IMR-90 (cell line): ENCODE measurements at regions not wholly inside any gene's neighbourhood (a gene's known extent, or its start where the extent isn't known, plus 50 kb on each side); places are given as distances from the start of the nearest gene placed in this dataset.

Source experiments
- ATAC-seq: fragments of 200-7000 bp; cut with Tn5 transposase; 2 replicates; pipeline ENCODE4 v1.9.1; 2020; ENCODE audit warnings: low read depth, mild to moderate bottlenecking, moderate library complexity
- BruUV-seq: library from RNA; stranded (reverse); fragments of 400-500 nt; replicated peaks from 2 replicates; lab custom pipeline; 2021; lab: Mats Ljungman, UMichigan
- CTCF ChIA-PET: fragments of 300-600 bp; formaldehyde crosslinking; extraction: SDS; loops from one replicate; lab custom pipeline; 2021; ENCODE audit warnings: antibody characterized with exemption; lab: Yijun Ruan, JAX
- POLR2A ChIA-PET: fragments of 300-600 bp; sonication (Branson Sonifier 250); formaldehyde crosslinking; loops from one replicate; lab custom pipeline; 2022; ENCODE audit warnings: antibody characterized with exemption; ENCODE audit not compliant: unreplicated experiment; lab: Charles Lee
- DNase-seq: peaks from one replicate; pipeline ENCODE4 v3.0.0; 2013
- H2AFZ ChIP-seq: replicated peaks from 2 replicates; pipeline ENCODE3; 2013; ENCODE audit warnings: low read length, mild to moderate bottlenecking; ENCODE audit not compliant: poor library complexity
- H2AK5ac ChIP-seq: 2 replicates; pipeline ENCODE4 v1.6.1; 2013; ENCODE audit warnings: low read depth, low read length, inconsistent platforms
- H2AK9ac ChIP-seq: replicated peaks from 2 replicates; pipeline ENCODE3; 2013; ENCODE audit warnings: mild to moderate bottlenecking, low read depth, low read length, moderate library complexity; ENCODE audit not compliant: poor library complexity
- H2BK120ac ChIP-seq: 2 replicates; pipeline ENCODE4 v1.6.1; 2013; ENCODE audit warnings: low read depth, low read length, inconsistent platforms
- H2BK15ac ChIP-seq: 3 replicates; pipeline ENCODE4 v1.6.1; 2013; ENCODE audit warnings: low read depth, low read length, inconsistent platforms
- H2BK20ac ChIP-seq: 2 replicates; pipeline ENCODE4 v1.6.1; 2013; ENCODE audit warnings: low read depth, mild to moderate bottlenecking, inconsistent platforms, low read length, moderate library complexity
- H2BK5ac ChIP-seq: 2 replicates; pipeline ENCODE4 v1.6.1; 2013; ENCODE audit warnings: mild to moderate bottlenecking, low read depth, low read length, inconsistent platforms; ENCODE audit not compliant: poor library complexity, severe bottlenecking
- H3K14ac ChIP-seq: replicated peaks from 2 replicates; pipeline ENCODE4 v1.6.1; 2013; ENCODE audit warnings: low read depth, low read length, inconsistent platforms
- H3K18ac ChIP-seq: 2 replicates; pipeline ENCODE4 v1.6.1; 2013; ENCODE audit warnings: low read depth, low read length, control low read depth
- H3K23ac ChIP-seq: 2 replicates; pipeline ENCODE4 v1.6.1; 2013; ENCODE audit warnings: low read depth, low read length, inconsistent platforms
- H3K27ac ChIP-seq: 2 replicates; pipeline ENCODE4 v1.5.1; 2013; ENCODE audit warnings: mild to moderate bottlenecking, control low read depth, low read length; ENCODE audit not compliant: insufficient read depth
- H3K27me3 ChIP-seq: 2 replicates; pipeline ENCODE4 v1.6.1; 2013; ENCODE audit warnings: low read length; ENCODE audit not compliant: control insufficient read depth, insufficient read depth
- H3K36me3 ChIP-seq: 2 replicates; pipeline ENCODE4 v1.6.1; 2013; ENCODE audit warnings: low read length, mixed read lengths; ENCODE audit not compliant: control insufficient read depth, insufficient read depth
- H3K4ac ChIP-seq: 2 replicates; pipeline ENCODE4 v1.6.1; 2013; ENCODE audit warnings: low read depth, low read length, inconsistent platforms
- H3K4me1 ChIP-seq: 2 replicates; pipeline ENCODE4 v1.6.1; 2013; ENCODE audit warnings: low read length, mixed read lengths; ENCODE audit not compliant: control insufficient read depth, insufficient read depth
- H3K4me2 ChIP-seq: 2 replicates; pipeline ENCODE4 v1.6.1; 2013; ENCODE audit warnings: low read depth, mild to moderate bottlenecking, control low read depth, low read length, moderate library complexity
- H3K4me3 ChIP-seq: 2 replicates; pipeline ENCODE4 v1.5.1; 2013; ENCODE audit warnings: low read depth, mild to moderate bottlenecking, control low read depth, low read length, moderate library complexity; ENCODE audit not compliant: insufficient read depth
- H3K56ac ChIP-seq: 2 replicates; pipeline ENCODE4 v1.6.1; 2013; ENCODE audit warnings: low read length, inconsistent platforms; ENCODE audit not compliant: insufficient read depth; ENCODE audit errors: extremely low read depth
- H3K79me1 ChIP-seq, 2 experiments: 2 replicates each; pipeline ENCODE4 v1.6.1; 2013; ENCODE audit warnings: low read length in 2 of 2, inconsistent platforms in 1 of 2, low read depth in 1 of 2
- H3K9ac ChIP-seq: 2 replicates; pipeline ENCODE4 v1.6.1; 2013; ENCODE audit warnings: low read depth, low read length, control low read depth
- H3K9me1 ChIP-seq: 2 replicates; pipeline ENCODE4 v1.6.1; 2013; ENCODE audit warnings: low read length, inconsistent platforms; ENCODE audit not compliant: insufficient read depth
- H3K9me3 ChIP-seq: 2 replicates; pipeline ENCODE4 v1.6.1; 2013; ENCODE audit warnings: low read length; ENCODE audit not compliant: control insufficient read depth, insufficient read depth
- H4K20me1 ChIP-seq: 2 replicates; pipeline ENCODE4 v1.6.1; 2013; ENCODE audit warnings: low read length, inconsistent platforms; ENCODE audit not compliant: insufficient read depth
- H4K5ac ChIP-seq: 2 replicates; pipeline ENCODE4 v1.6.1; 2013; ENCODE audit warnings: mild to moderate bottlenecking, low read depth, low read length, control low read depth
- H4K8ac ChIP-seq, 2 experiments: 2 replicates each; pipeline ENCODE4 v1.6.1; 2013; ENCODE audit warnings: low read depth in 2 of 2, low read length in 2 of 2, control low read depth in 1 of 2, inconsistent platforms in 1 of 2
- H4K91ac ChIP-seq: 2 replicates; pipeline ENCODE4 v1.6.1; 2013; ENCODE audit warnings: low read depth, low read length, inconsistent platforms; ENCODE audit not compliant: insufficient read depth
- BHLHE40 ChIP-seq: fragments of 150-350 bp; IDR thresholded peaks from 2 replicates; pipeline ENCODE4 v1.6.1; 2016; ENCODE audit warnings: mild to moderate bottlenecking, low read depth, low read length
- CHD1 ChIP-seq: IDR thresholded peaks from 2 replicates; pipeline ENCODE4 v1.6.1; 2012; ENCODE audit warnings: low read depth, low read length, improper control_type of control experiment
- FOS ChIP-seq: fragments of 150-350 bp; IDR thresholded peaks from 2 replicates; pipeline ENCODE4 v1.6.1; 2016; ENCODE audit warnings: low read depth, low read length
- MAFK ChIP-seq: IDR thresholded peaks from 2 replicates; pipeline ENCODE4 v1.6.1; 2012; ENCODE audit warnings: low read depth, low read length, improper control_type of control experiment
- MAZ ChIP-seq: IDR thresholded peaks from 2 replicates; pipeline ENCODE4 v1.6.1; 2012; ENCODE audit warnings: low read depth, mild to moderate bottlenecking, low read length, improper control_type of control experiment, moderate library complexity, borderline replicate concordance
- MXI1 ChIP-seq: IDR thresholded peaks from 2 replicates; pipeline ENCODE4 v1.6.1; 2012; ENCODE audit warnings: low read depth, mild to moderate bottlenecking, low read length, moderate library complexity, borderline replicate concordance
- NFE2L2 ChIP-seq: fragments of 150-350 bp; IDR thresholded peaks from 2 replicates; pipeline ENCODE4 v1.6.1; 2016; ENCODE audit warnings: low read depth, mild to moderate bottlenecking, low read length
- POLR2A ChIP-seq: IDR thresholded peaks from 2 replicates; pipeline ENCODE4 v1.6.1; 2012; ENCODE audit warnings: mild to moderate bottlenecking, low read depth, low read length
- RCOR1 ChIP-seq: IDR thresholded peaks from 2 replicates; pipeline ENCODE4 v1.6.1; 2012; ENCODE audit warnings: mild to moderate bottlenecking, low read length, improper control_type of control experiment; ENCODE audit not compliant: insufficient replicate concordance
- RFX5 ChIP-seq: IDR thresholded peaks from 2 replicates; pipeline ENCODE4 v1.8.0; 2012; ENCODE audit warnings: low read depth, mild to moderate bottlenecking, low read length, moderate library complexity
- SMC3 ChIP-seq: fragments of 150-350 bp; IDR thresholded peaks from 2 replicates; pipeline ENCODE4 v1.6.1; 2016; ENCODE audit warnings: low read depth, mild to moderate bottlenecking, antibody characterized with exemption, low read length, moderate library complexity
- WGBS, 2 experiments: methylation state at CpG; one replicate each; pipeline versions ENCODE4 v1.1.5 to v1.1.7; 2013; ENCODE audit warnings: missing lambda C conversion rate in 2 of 2; ENCODE audit not compliant: insufficient read length in 1 of 2; ENCODE audit errors: extremely low coverage in 2 of 2; 5-methylcytosine and 5-hydroxymethylcytosine counted together
- dilution Hi-C: fragments of 300-500 bp; cut with HindIII; formaldehyde crosslinking; loops from one replicate; pipeline ENCODE4 v1.14.3; 2018; ENCODE audit warnings: low sequenced_read_pairs; ENCODE audit not compliant: unreplicated experiment
- in situ Hi-C: fragments of 300-500 bp; cut with MboI; formaldehyde crosslinking; loops from 3 replicates; pipeline ENCODE4 v1.14.3; 2019; ENCODE audit warnings: low sequenced_read_pairs, inconsistent platforms, mixed read lengths
- intact Hi-C: fragments of 100-400 bp; cut with micrococcal nuclease; formaldehyde crosslinking; loops from 2 replicates; pipeline ENCODE4 v1.10.0; 2022
- TF ChIP-seq, protein P1 (sequence below): fragments of 150-350 bp; IDR thresholded peaks from 2 replicates; pipeline ENCODE4 v1.6.1; 2016; ENCODE audit warnings: low read depth, mild to moderate bottlenecking, low read length, moderate library complexity, borderline replicate concordance
- TF ChIP-seq, protein P2 (sequence below): fragments of 150-350 bp; IDR thresholded peaks from 2 replicates; pipeline ENCODE4 v1.6.1; 2017; ENCODE audit warnings: mild to moderate bottlenecking, antibody characterized with exemption, low read length, low read depth
- TF ChIP-seq, protein P3 (sequence below): conservative IDR thresholded peaks from 2 replicates; pipeline ENCODE4 v1.5.1; 2012; ENCODE audit warnings: mild to moderate bottlenecking, low read depth, low read length, improper control_type of control experiment

GRCh38 chr3:81841540-81841939 is 80.1 kb upstream of the GBE1 start:
- no peak overlapping the region for H3K18ac ChIP-seq

More at GRCh38 chr3:81841540-81841939, 80.1 kb upstream of the GBE1 start:
- dilution Hi-C loops (no loop called here), in situ Hi-C loops (no loop called here), intact Hi-C loops (no loop called here)
- Histone ChIP-seq H3K9ac (no peak overlapping the region), H3K4me1 (no peaks in the 10 kb centered on the region), H3K27ac (no peak overlapping the region), H3K4me3 (no peak overlapping the region), H2BK15ac (no peak overlapping the region), H3K4me2 (no peak overlapping the region), H2AK9ac (no peak overlapping the region), H3K27me3 (no peaks in the 10 kb centered on the region), H4K5ac (no peak overlapping the region), H2BK5ac (no peak overlapping the region), H2AK5ac (no peak overlapping the region), H3K23ac (no peak overlapping the region), H3K4ac (no peak overlapping the region), H3K14ac (no peak overlapping the region), H3K36me3 (no peaks in the 10 kb centered on the region), H3K9me1 (no peaks in the 10 kb centered on the region), H3K56ac (no peak overlapping the region), H3K79me1 (no peaks in the 10 kb centered on the region), H3K9me3 (no peaks in the 10 kb centered on the region), H2BK20ac (no peak overlapping the region), H4K20me1 (no peaks in the 10 kb centered on the region), H4K91ac (no peak overlapping the region), H2BK120ac (no peak overlapping the region), H2AFZ (no peak overlapping the region), H4K8ac (no peak overlapping the region)
- TF ChIP-seq RFX5 (no peak), SMC3 (no peak), MAZ (no peak), RCOR1 (no peak), CHD1 (no peak), BHLHE40 (no peak), NFE2L2 (no peak), POLR2A (no peak), MAFK (no peak), FOS (no peak), MXI1 (no peak)
- TF ChIP-seq, protein P1, sequence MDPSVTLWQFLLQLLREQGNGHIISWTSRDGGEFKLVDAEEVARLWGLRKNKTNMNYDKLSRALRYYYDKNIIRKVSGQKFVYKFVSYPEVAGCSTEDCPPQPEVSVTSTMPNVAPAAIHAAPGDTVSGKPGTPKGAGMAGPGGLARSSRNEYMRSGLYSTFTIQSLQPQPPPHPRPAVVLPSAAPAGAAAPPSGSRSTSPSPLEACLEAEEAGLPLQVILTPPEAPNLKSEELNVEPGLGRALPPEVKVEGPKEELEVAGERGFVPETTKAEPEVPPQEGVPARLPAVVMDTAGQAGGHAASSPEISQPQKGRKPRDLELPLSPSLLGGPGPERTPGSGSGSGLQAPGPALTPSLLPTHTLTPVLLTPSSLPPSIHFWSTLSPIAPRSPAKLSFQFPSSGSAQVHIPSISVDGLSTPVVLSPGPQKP, result no peak
- TF ChIP-seq, protein P2, sequence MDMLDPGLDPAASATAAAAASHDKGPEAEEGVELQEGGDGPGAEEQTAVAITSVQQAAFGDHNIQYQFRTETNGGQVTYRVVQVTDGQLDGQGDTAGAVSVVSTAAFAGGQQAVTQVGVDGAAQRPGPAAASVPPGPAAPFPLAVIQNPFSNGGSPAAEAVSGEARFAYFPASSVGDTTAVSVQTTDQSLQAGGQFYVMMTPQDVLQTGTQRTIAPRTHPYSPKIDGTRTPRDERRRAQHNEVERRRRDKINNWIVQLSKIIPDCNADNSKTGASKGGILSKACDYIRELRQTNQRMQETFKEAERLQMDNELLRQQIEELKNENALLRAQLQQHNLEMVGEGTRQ, result no peak
- TF ChIP-seq, protein P3, sequence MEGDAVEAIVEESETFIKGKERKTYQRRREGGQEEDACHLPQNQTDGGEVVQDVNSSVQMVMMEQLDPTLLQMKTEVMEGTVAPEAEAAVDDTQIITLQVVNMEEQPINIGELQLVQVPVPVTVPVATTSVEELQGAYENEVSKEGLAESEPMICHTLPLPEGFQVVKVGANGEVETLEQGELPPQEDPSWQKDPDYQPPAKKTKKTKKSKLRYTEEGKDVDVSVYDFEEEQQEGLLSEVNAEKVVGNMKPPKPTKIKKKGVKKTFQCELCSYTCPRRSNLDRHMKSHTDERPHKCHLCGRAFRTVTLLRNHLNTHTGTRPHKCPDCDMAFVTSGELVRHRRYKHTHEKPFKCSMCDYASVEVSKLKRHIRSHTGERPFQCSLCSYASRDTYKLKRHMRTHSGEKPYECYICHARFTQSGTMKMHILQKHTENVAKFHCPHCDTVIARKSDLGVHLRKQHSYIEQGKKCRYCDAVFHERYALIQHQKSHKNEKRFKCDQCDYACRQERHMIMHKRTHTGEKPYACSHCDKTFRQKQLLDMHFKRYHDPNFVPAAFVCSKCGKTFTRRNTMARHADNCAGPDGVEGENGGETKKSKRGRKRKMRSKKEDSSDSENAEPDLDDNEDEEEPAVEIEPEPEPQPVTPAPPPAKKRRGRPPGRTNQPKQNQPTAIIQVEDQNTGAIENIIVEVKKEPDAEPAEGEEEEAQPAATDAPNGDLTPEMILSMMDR, result no peak
- ATAC-seq, result no peak
- no TSS peak for BruUV-seq
- no CpG with 5 or more reads among the region's 2 CpGs for WGBS, 2 experiments
- ChIA-PET POLR2A (no interaction called here), CTCF (no interaction called here)
- no peak for DNase-seq
